PFSK-1 (cell line): ENCODE measurements at regions not wholly inside any gene's neighbourhood (a gene's known extent, or its start where the extent isn't known, plus 50 kb on each side); places are given as distances from the start of the nearest gene placed in this dataset.

Experiments used
- POLR2AphosphoS5 ChIP-seq: IDR thresholded peaks from 2 replicates; pipeline ENCODE4 v1.6.1; 2012; ENCODE audit warnings: low read depth, mild to moderate bottlenecking, control low read depth, low read length, moderate library complexity
- REST ChIP-seq, 2 experiments: IDR thresholded peaks; 2 replicates each; pipeline versions ENCODE4 v1.6.1 to v1.8.0; 2011 to 2012; ENCODE audit warnings: low read depth in 2 of 2, low read length in 2 of 2, control low read depth in 1 of 2, inconsistent platforms in 1 of 2, mild to moderate bottlenecking in 1 of 2, moderate library complexity in 1 of 2; ENCODE audit not compliant: insufficient read depth in 1 of 2
- SIN3A ChIP-seq: IDR thresholded peaks from 2 replicates; pipeline ENCODE4 v1.6.1; 2012; ENCODE audit warnings: mild to moderate bottlenecking, low read length, moderate library complexity, borderline replicate concordance; ENCODE audit not compliant: insufficient read depth

- no peak for TF ChIP-seq POLR2AphosphoS5
- no peak for TF ChIP-seq REST (IDR thresholded peaks at IDR 0.05; ENCODE audit: insufficient read depth in 1 of 2, low read depth in 2 of 2, low read length in 2 of 2)
- no peak for TF ChIP-seq SIN3A
Measured at GRCh38 chr1:55304229-55304740, 89.1 kb upstream of the USP24 start.
